Common myeloid progenitor, CD34-positive (primary cell): ENCODE measurements at regions not wholly inside any gene's neighbourhood (a gene's known extent, or its start where the extent isn't known, plus 50 kb on each side); places are given as distances from the start of the nearest gene placed in this dataset.
"Not testable (repeated sequence)": the region's sequence is repeated elsewhere in the genome, so short reads cannot be mapped to it uniquely, and the experiment has no call there.

Experiments used
- CTCF ChIA-PET: fragments of 350-600 bp; sonication (Branson Sonifier 250); formaldehyde crosslinking; loops from one replicate; lab custom pipeline; 2021; ENCODE audit warnings: antibody characterized with exemption; lab: Charles Lee
- POLR2A ChIA-PET: fragments of 350-600 bp; sonication (Branson Sonifier 250); formaldehyde crosslinking; loops from one replicate; lab custom pipeline; 2021; ENCODE audit warnings: antibody characterized with exemption; lab: Charles Lee
- DNase-seq, 3 donors: peaks; one replicate each; pipeline versions ENCODE4 v3.0.0 to v3.0.0-alpha.2; 2013
- H3K27ac ChIP-seq, 2 experiments: 1 replicate in 1 of 2; 2 replicates in 1 of 2; pipeline ENCODE4 v1.7.0; 2013; ENCODE audit warnings: inconsistent platforms in 2 of 2, low read length in 2 of 2, mild to moderate bottlenecking in 2 of 2, low read depth in 1 of 2, moderate library complexity in 1 of 2; ENCODE audit not compliant: severe bottlenecking in 2 of 2, insufficient read depth in 1 of 2, poor library complexity in 1 of 2
- H3K27me3 ChIP-seq, 5 experiments: replicated peaks in 2 of 5; 1 replicate in 3 of 5; 2 replicates in 2 of 5; pipeline versions ENCODE4 v1.6.1 to v1.7.0; 2013; ENCODE audit warnings: low read length in 4 of 5, mild to moderate bottlenecking in 2 of 5, moderate library complexity in 2 of 5, inconsistent platforms in 1 of 5; ENCODE audit not compliant: insufficient read depth in 5 of 5, control insufficient read depth in 4 of 5
- H3K36me3 ChIP-seq, 4 experiments: 1 replicate in 2 of 4; 2 replicates in 2 of 4; pipeline versions ENCODE4 v1.6.1 to v1.7.0; 2013; ENCODE audit warnings: low read length in 3 of 4, control low read depth in 1 of 4, mild to moderate bottlenecking in 1 of 4; ENCODE audit not compliant: control insufficient read depth in 4 of 4, insufficient read depth in 4 of 4
- H3K4me1 ChIP-seq, 4 experiments: 1 replicate in 3 of 4; 2 replicates in 1 of 4; pipeline versions ENCODE4 v1.6.1 to v1.7.1; 2013; ENCODE audit warnings: low read length in 3 of 4, mild to moderate bottlenecking in 3 of 4, control low read depth in 1 of 4, inconsistent platforms in 1 of 4, moderate library complexity in 1 of 4; ENCODE audit not compliant: control insufficient read depth in 4 of 4, insufficient read depth in 4 of 4; ENCODE audit errors: control extremely low read depth in 1 of 4
- H3K4me3 ChIP-seq, 7 experiments: 1 replicate in 4 of 7; 2 replicates in 3 of 7; pipeline versions ENCODE4 v1.5.1 to v1.7.0; 2013; ENCODE audit warnings: mild to moderate bottlenecking in 7 of 7, low read length in 6 of 7, moderate library complexity in 6 of 7, inconsistent platforms in 2 of 7, low read depth in 2 of 7, control low read depth in 1 of 7; ENCODE audit not compliant: insufficient read depth in 4 of 7, control insufficient read depth in 1 of 7; ENCODE audit errors: extremely low read depth in 1 of 7
- H3K9me3 ChIP-seq, 5 experiments: 1 replicate in 4 of 5; 2 replicates in 1 of 5; pipeline versions ENCODE4 v1.6.1 to v1.7.1; 2013; ENCODE audit warnings: low read length in 4 of 5, mild to moderate bottlenecking in 2 of 5, inconsistent platforms in 1 of 5, low read depth in 1 of 5, moderate library complexity in 1 of 5; ENCODE audit not compliant: control insufficient read depth in 4 of 5, insufficient read depth in 2 of 5; ENCODE audit errors: control extremely low read depth in 1 of 5
- WGBS: methylation state at CpG from one replicate; pipeline ENCODE4 v1.1.5; 2013; ENCODE audit not compliant: insufficient coverage; 5-methylcytosine and 5-hydroxymethylcytosine counted together

- Histone ChIP-seq H3K27me3 (no peaks in the 10 kb centered on the region), H3K27ac (no peak overlapping the region), H3K4me3 (no peak overlapping the region), H3K9me3 (no peaks in the 10 kb centered on the region), H3K36me3 (no peaks in the 10 kb centered on the region), H3K4me1 (peaks cover 0 to 10% (median 4%) of the 10 kb centered on the region in 4 experiments)
- POLR2A ChIA-PET, result no interaction called here
- 100% methylated on average over 5 of the region's 17 CpGs for WGBS
- CTCF ChIA-PET, result no interaction called here
- DNase-seq, result no peak
These were observed 211.3 kb downstream of the TMEM121 start for GRCh38 chr14:105737504-105738246.

GRCh38 chr14:105738638-105739037 is 212.3 kb downstream of the TMEM121 start:
- Histone ChIP-seq H3K9me3 (no peaks in the 10 kb centered on the region), H3K36me3 (no peaks in the 10 kb centered on the region), H3K27ac (no peak overlapping the region), H3K4me3 (no peak overlapping the region), H3K4me1 (peaks cover 0 to under 1% (median 0%) of the 10 kb centered on the region in 4 experiments), H3K27me3 (no peaks in the 10 kb centered on the region)
- CTCF ChIA-PET, result no interaction called here
- DNase-seq, result no peak
- WGBS, result 98% methylated on average over 8 of the region's 8 CpGs
- POLR2A ChIA-PET, result no interaction called here

GRCh38 chr14:105739331-105740102 is 213.1 kb downstream of the TMEM121 start:
- 92% methylated on average over 7 of the region's 14 CpGs for WGBS
- DNase-seq, result no peak
- no peaks in the 10 kb centered on the region for H3K9me3 ChIP-seq
- H3K27ac ChIP-seq, result no peak overlapping the region
- ChIA-PET POLR2A (no interaction called here), CTCF (no interaction called here)
- H3K4me3 ChIP-seq, result no peak overlapping the region
- no peaks in the 10 kb centered on the region for H3K36me3 ChIP-seq
- H3K4me1 ChIP-seq, result no peaks in the 10 kb centered on the region
- no peaks in the 10 kb centered on the region for H3K27me3 ChIP-seq

- H3K36me3 ChIP-seq, POLR2A ChIA-PET, H3K4me3 ChIP-seq, CTCF ChIA-PET, DNase-seq, H3K4me1 ChIP-seq, H3K27ac ChIP-seq, H3K9me3 ChIP-seq, H3K27me3 ChIP-seq: not testable (repeated sequence)
- 90% methylated on average over 8 of the region's 18 CpGs for WGBS
These were observed 213.9 kb downstream of the TMEM121 start for GRCh38 chr14:105740272-105740671.

GRCh38 chr14:105740961-105741360 is 214.6 kb downstream of the TMEM121 start:
- POLR2A ChIA-PET, CTCF ChIA-PET, H3K36me3 ChIP-seq, H3K4me1 ChIP-seq, DNase-seq, H3K27me3 ChIP-seq, H3K9me3 ChIP-seq, H3K4me3 ChIP-seq, H3K27ac ChIP-seq: not testable (repeated sequence)
- WGBS, result no CpG with 5 or more reads among the region's 14 CpGs

- POLR2A ChIA-PET, H3K4me1 ChIP-seq, H3K27ac ChIP-seq, H3K9me3 ChIP-seq, CTCF ChIA-PET, DNase-seq, H3K27me3 ChIP-seq, H3K4me3 ChIP-seq, H3K36me3 ChIP-seq: not testable (repeated sequence)
- 95% methylated on average over 22 of the region's 29 CpGs for WGBS
These were observed 215.5 kb downstream of the TMEM121 start for GRCh38 chr14:105741707-105742530.

- ChIA-PET POLR2A (no interaction called here), CTCF (no interaction called here)
- Histone ChIP-seq H3K36me3 (no peaks in the 10 kb centered on the region), H3K4me3 (no peak overlapping the region), H3K27ac (no peak overlapping the region), H3K27me3 (no peaks in the 10 kb centered on the region), H3K4me1 (peaks cover 0 to under 1% (median 0%) of the 10 kb centered on the region in 4 experiments), H3K9me3 (no peaks in the 10 kb centered on the region)
- WGBS, result 98% methylated on average over 6 of the region's 7 CpGs
- no peak for DNase-seq
These were observed 216.1 kb downstream of the TMEM121 start for GRCh38 chr14:105742531-105742848.
